ENCODE measurements at regions not wholly inside any gene's neighbourhood (a gene's known extent, or its start where the extent isn't known, plus 50 kb on each side); places are given as distances from the start of the nearest gene placed in this dataset.

GRCh38 chr16:73448970-73449369 lies 401.0 kb upstream of the ZFHX3 start (continued):
- TF ChIP-seq POU2F2 (IDR thresholded peaks at IDR 0.05; ENCODE audit: borderline replicate concordance, low read depth, low read length) (no peak), RBBP5 (conservative IDR thresholded peaks at IDR 0.05) (no peak), ZNF24 (IDR thresholded peaks at IDR 0.05) (no peak), RUNX3 (IDR thresholded peaks at IDR 0.05; ENCODE audit: low read length) (no peak)

- ChIA-PET POLR2A (no interaction called here), CTCF (interaction anchor here (0.6 kb wide), 1 partner anchor 488 kb away, joined by 3 read pairs; no protein-coding TSS in a partner anchor), SMC1A (ENCODE audit: uncharacterized antibody, unreplicated experiment) (interaction anchor here (0.7 kb wide), 1 partner anchor 10 kb away, joined by 3 read pairs; no protein-coding TSS in a partner anchor), RAD21 (ENCODE audit: unreplicated experiment) (no interaction called here)
- no peaks in the 10 kb centered on the region; the same call in 2 of the 3 replicates for H3K9me3 ChIP-seq (replicated peaks; ENCODE audit: control insufficient read depth, insufficient read depth, low read length)
- H3K36me3 ChIP-seq (ENCODE audit: control insufficient read depth in 2 of 2, insufficient read depth in 2 of 2, low read length in 1 of 2), result no peaks in the 10 kb centered on the region
- intact Hi-C loops (cut with micrococcal nuclease; ENCODE audit: unreplicated experiment), result no loop called here
- FAIRE-seq, result no peak
- no peak overlapping the region for H3K4me2 ChIP-seq (ENCODE audit: control insufficient read depth, insufficient read depth)
- no peak for TF ChIP-seq ATF3 (IDR thresholded peaks at IDR 0.05; ENCODE audit: borderline replicate concordance, extremely low read depth, low read depth, low read length)
- no peak for TF ChIP-seq GATAD2B (conservative IDR thresholded peaks at IDR 0.05; ENCODE audit: low read depth)
- TF ChIP-seq NFXL1 (IDR thresholded peaks at IDR 0.05; ENCODE audit: borderline replicate concordance), result no peak
- no peak for TF ChIP-seq ATF7 (IDR thresholded peaks at IDR 0.05; ENCODE audit: low read depth)
- no peak for TF ChIP-seq EED (IDR thresholded peaks at IDR 0.05; ENCODE audit: low read depth)
- no peak for TF ChIP-seq WRNIP1 (IDR thresholded peaks at IDR 0.05; ENCODE audit: borderline replicate concordance, low read depth, low read length)
- no peak for TF ChIP-seq NBN (IDR thresholded peaks at IDR 0.05)
- no peak for TF ChIP-seq YBX1 (IDR thresholded peaks at IDR 0.05)
- no peak for TF ChIP-seq LARP7 (IDR thresholded peaks at IDR 0.05)
- no peak for TF ChIP-seq SIN3A (IDR thresholded peaks at IDR 0.05; ENCODE audit: low read depth, low read length)
- no peak for TF ChIP-seq NR2F1 (conservative IDR thresholded peaks at IDR 0.05)
- TF ChIP-seq RELB (IDR thresholded peaks at IDR 0.05; ENCODE audit: low read depth), result no peak
- TF ChIP-seq PBX3 (IDR thresholded peaks at IDR 0.05; ENCODE audit: insufficient replicate concordance, low read depth, low read length), result no peak
- TF ChIP-seq FOS (IDR thresholded peaks at IDR 0.05; ENCODE audit: borderline replicate concordance, extremely low read depth, insufficient read length), result no peak
- TF ChIP-seq HDAC2 (IDR thresholded peaks at IDR 0.05), result no peak
- no peak for TF ChIP-seq TCF3 (IDR thresholded peaks at IDR 0.05; ENCODE audit: borderline replicate concordance, insufficient read depth, low read depth, low read length)
- TF ChIP-seq ZNF24 (IDR thresholded peaks at IDR 0.05), result no peak
- no peaks in the 10 kb centered on the region for H4K20me1 ChIP-seq (ENCODE audit: control insufficient read depth, insufficient read depth)
- no peak for DNase-seq (ENCODE audit: low read depth, low spot score)
- in situ Hi-C loops (cut with MboI), result no loop called here
- BruUV-seq (replicated peaks), result no TSS peak
- H3K4me3 ChIP-seq, result no peak overlapping the region
- WGBS (ENCODE audit: insufficient coverage, insufficient replicate concordance, low lambda C conversion rate, missing lambda C conversion rate), result 0% methylated on average over 2 of the region's 2 CpGs
- H3K79me2 ChIP-seq (ENCODE audit: control insufficient read depth, insufficient read depth, low read length), result no peaks in the 10 kb centered on the region
- H3K27me3 ChIP-seq (replicated peaks in 1 of 2; ENCODE audit: control insufficient read depth in 2 of 2, insufficient read depth in 2 of 2, low read length in 1 of 2), result no peaks in the 10 kb centered on the region
- H3K9ac ChIP-seq (ENCODE audit: control insufficient read depth, insufficient read depth, low read length), result no peak overlapping the region
- no peak for ATAC-seq
- no peaks in the 10 kb centered on the region for H3K4me1 ChIP-seq (ENCODE audit: control insufficient read depth, insufficient read depth, low read length)
- no peak overlapping the region for H3K27ac ChIP-seq (ENCODE audit: control insufficient read depth, insufficient read depth)
- H2AFZ ChIP-seq (ENCODE audit: control insufficient read depth, low read depth, low read length), result no peak overlapping the region
Observed at GRCh38 chr16:73447846-73448245, 399.9 kb upstream of the ZFHX3 start.
